ENCODE measurements at regions not wholly inside any gene's neighbourhood (a gene's known extent, or its start where the extent isn't known, plus 50 kb on each side); places are given as distances from the start of the nearest gene placed in this dataset.

GRCh38 chr15:93223803-93224202, 134.8 kb upstream of the RGMA start:
- TF ChIP-seq ZNF70 (CRISPR knock-in tag; IDR thresholded peaks at IDR 0.05), result no peak
- TF ChIP-seq RARB (CRISPR knock-in tag; IDR thresholded peaks at IDR 0.05), result no peak
- no peak for TF ChIP-seq SNAI2 (CRISPR knock-in tag; IDR thresholded peaks at IDR 0.05)
- no peak for TF ChIP-seq CREB5 (CRISPR knock-in tag; IDR thresholded peaks at IDR 0.05; ENCODE audit: low read depth)
- no peak for TF ChIP-seq PATZ1 (CRISPR knock-in tag; IDR thresholded peaks at IDR 0.05; ENCODE audit: borderline replicate concordance)
- no peak for TF ChIP-seq BACH2 (CRISPR knock-in tag; IDR thresholded peaks at IDR 0.05; ENCODE audit: borderline replicate concordance)
- no peak for TF ChIP-seq TCF4 (CRISPR knock-in tag; IDR thresholded peaks at IDR 0.05; ENCODE audit: borderline replicate concordance)
